ENCODE measurements at regions not wholly inside any gene's neighbourhood (a gene's known extent, or its start where the extent isn't known, plus 50 kb on each side); places are given as distances from the start of the nearest gene placed in this dataset.

GRCh38 chr5:166695326-166695725, 1596.1 kb upstream of the WWC1 start:
- TF ChIP-seq, protein P1, sequence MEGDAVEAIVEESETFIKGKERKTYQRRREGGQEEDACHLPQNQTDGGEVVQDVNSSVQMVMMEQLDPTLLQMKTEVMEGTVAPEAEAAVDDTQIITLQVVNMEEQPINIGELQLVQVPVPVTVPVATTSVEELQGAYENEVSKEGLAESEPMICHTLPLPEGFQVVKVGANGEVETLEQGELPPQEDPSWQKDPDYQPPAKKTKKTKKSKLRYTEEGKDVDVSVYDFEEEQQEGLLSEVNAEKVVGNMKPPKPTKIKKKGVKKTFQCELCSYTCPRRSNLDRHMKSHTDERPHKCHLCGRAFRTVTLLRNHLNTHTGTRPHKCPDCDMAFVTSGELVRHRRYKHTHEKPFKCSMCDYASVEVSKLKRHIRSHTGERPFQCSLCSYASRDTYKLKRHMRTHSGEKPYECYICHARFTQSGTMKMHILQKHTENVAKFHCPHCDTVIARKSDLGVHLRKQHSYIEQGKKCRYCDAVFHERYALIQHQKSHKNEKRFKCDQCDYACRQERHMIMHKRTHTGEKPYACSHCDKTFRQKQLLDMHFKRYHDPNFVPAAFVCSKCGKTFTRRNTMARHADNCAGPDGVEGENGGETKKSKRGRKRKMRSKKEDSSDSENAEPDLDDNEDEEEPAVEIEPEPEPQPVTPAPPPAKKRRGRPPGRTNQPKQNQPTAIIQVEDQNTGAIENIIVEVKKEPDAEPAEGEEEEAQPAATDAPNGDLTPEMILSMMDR (IDR thresholded peaks at IDR 0.05; ENCODE audit: low read length) = no peak
- no peak for TF ChIP-seq EZH2 (IDR thresholded peaks at IDR 0.05; ENCODE audit: borderline replicate concordance, low read length)
